Lower leg skin (tissue), 3 donors: ENCODE measurements at regions not wholly inside any gene's neighbourhood (a gene's known extent, or its start where the extent isn't known, plus 50 kb on each side); places are given as distances from the start of the nearest gene placed in this dataset.

Experiments used
- CTCF ChIP-seq, 3 donors: fragments of 450-650 bp; IDR thresholded peaks; one replicate each; pipeline ENCODE4 v1.5.1; 2016; ENCODE audit warnings: antibody characterized with exemption in 3 of 3, mild to moderate bottlenecking in 3 of 3, moderate library complexity in 2 of 3
- POLR2A ChIP-seq, 2 donors: fragments of 450-650 bp; IDR thresholded peaks; one replicate each; pipeline ENCODE4 v1.6.1; 2016 to 2017; ENCODE audit warnings: antibody characterized with exemption in 2 of 2, mild to moderate bottlenecking in 1 of 2, moderate library complexity in 1 of 2

- TF ChIP-seq CTCF (IDR thresholded peaks at IDR 0.05): no peak
- TF ChIP-seq POLR2A (IDR thresholded peaks at IDR 0.05): no peak
Observed at GRCh38 chr3:23115171-23115877, 87.8 kb upstream of the UBE2E2 start.
